Uterus (tissue), 3 donors: ENCODE measurements at regions not wholly inside any gene's neighbourhood (a gene's known extent, or its start where the extent isn't known, plus 50 kb on each side); places are given as distances from the start of the nearest gene placed in this dataset.
"Not testable (repeated sequence)": the region's sequence is repeated elsewhere in the genome, so short reads cannot be mapped to it uniquely, and the experiment has no call there.

Source experiments
- DNase-seq, 2 donors: peaks; one replicate each; pipeline ENCODE4 v3.0.0-alpha.2; 2019 to 2020
- H3K27ac ChIP-seq, 2 donors: fragments of 200-600 bp; sonication (generic); 1 replicate in 1 of 2; 2 replicates in 1 of 2; pipeline ENCODE4 v1.5.1; 2016 to 2018
- H3K27me3 ChIP-seq, 2 donors: fragments of 200-600 bp; sonication (generic); one replicate each; pipeline ENCODE4 v1.5.1; 2018 to 2019; ENCODE audit warnings: control low read depth in 1 of 2
- H3K36me3 ChIP-seq, 2 donors: fragments of 200-600 bp; sonication (generic); one replicate each; pipeline ENCODE4 v1.5.1; 2019; ENCODE audit warnings: control low read depth in 1 of 2
- H3K4me1 ChIP-seq, 2 donors: fragments of 200-600 bp; sonication (generic); one replicate each; pipeline ENCODE4 v1.5.1; 2018 to 2019; ENCODE audit warnings: control low read depth in 1 of 2
- H3K4me3 ChIP-seq, 2 donors: fragments of 200-600 bp; sonication (generic); 1 replicate in 1 of 2; 2 replicates in 1 of 2; pipeline ENCODE4 v1.5.1; 2018 to 2019; ENCODE audit warnings: mild to moderate bottlenecking in 1 of 2
- H3K9me3 ChIP-seq, 2 donors: fragments of 200-600 bp; sonication (generic); one replicate each; pipeline ENCODE4 v1.5.1; 2019; ENCODE audit warnings: control low read depth in 1 of 2
- POLR2A ChIP-seq, 2 donors: fragments of 450-650 bp; IDR thresholded peaks; one replicate each; pipeline ENCODE4 v1.6.1; 2016; ENCODE audit warnings: antibody characterized with exemption in 2 of 2, mild to moderate bottlenecking in 1 of 2, moderate library complexity in 1 of 2
- intact Hi-C: fragments of 100-400 bp; cut with DNase I; formaldehyde crosslinking; loops from one replicate; pipeline ENCODE4 v1.15.1; 2023; ENCODE audit warnings: low total_unique reads
- TF ChIP-seq, protein P1 (sequence below), 4 experiments: fragments of 200-600 bp in 2 of 4; fragments of 450-650 bp in 2 of 4; sonication (generic) in 2 of 4; IDR thresholded peaks; one replicate each; pipeline ENCODE4 v1.5.1; 2016 to 2019; ENCODE audit warnings: antibody characterized with exemption in 4 of 4, mild to moderate bottlenecking in 2 of 4, moderate library complexity in 1 of 4
- donor health status: DM: yes; HTN: yes; CAD: no.

DNA sequence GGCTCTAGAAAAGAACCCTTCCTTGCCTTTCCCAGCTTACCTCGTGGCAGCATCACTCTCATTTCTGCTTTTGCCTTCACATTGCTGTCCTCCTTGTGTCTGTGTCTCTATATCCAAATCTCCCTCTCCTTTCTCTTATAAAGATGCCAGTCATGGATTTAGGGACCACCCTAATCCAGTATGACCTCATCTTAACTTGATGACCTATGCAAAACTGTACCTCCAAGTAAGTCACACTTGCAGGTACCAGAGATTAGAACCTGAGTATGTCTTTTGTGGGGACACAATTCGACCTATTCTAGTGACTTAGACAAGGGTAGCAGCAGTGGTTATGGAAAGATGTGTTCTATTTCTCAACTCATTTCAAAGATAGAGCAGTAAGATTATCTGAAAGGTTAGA is 160.1 kb downstream of the HMHB1 start:
- no peaks in the 10 kb centered on the region for H3K27me3 ChIP-seq
- no peak for DNase-seq
- H3K27ac ChIP-seq: no peak overlapping the region
- no peaks in the 10 kb centered on the region for H3K9me3 ChIP-seq
- intact Hi-C loops: no loop called here
- H3K4me1 ChIP-seq: no peaks in the 10 kb centered on the region
- H3K4me3 ChIP-seq: no peak overlapping the region
- H3K36me3 ChIP-seq: no peaks in the 10 kb centered on the region
- no peak for TF ChIP-seq POLR2A (IDR thresholded peaks at IDR 0.05)
- TF ChIP-seq, protein P1, sequence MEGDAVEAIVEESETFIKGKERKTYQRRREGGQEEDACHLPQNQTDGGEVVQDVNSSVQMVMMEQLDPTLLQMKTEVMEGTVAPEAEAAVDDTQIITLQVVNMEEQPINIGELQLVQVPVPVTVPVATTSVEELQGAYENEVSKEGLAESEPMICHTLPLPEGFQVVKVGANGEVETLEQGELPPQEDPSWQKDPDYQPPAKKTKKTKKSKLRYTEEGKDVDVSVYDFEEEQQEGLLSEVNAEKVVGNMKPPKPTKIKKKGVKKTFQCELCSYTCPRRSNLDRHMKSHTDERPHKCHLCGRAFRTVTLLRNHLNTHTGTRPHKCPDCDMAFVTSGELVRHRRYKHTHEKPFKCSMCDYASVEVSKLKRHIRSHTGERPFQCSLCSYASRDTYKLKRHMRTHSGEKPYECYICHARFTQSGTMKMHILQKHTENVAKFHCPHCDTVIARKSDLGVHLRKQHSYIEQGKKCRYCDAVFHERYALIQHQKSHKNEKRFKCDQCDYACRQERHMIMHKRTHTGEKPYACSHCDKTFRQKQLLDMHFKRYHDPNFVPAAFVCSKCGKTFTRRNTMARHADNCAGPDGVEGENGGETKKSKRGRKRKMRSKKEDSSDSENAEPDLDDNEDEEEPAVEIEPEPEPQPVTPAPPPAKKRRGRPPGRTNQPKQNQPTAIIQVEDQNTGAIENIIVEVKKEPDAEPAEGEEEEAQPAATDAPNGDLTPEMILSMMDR (IDR thresholded peaks at IDR 0.05): no peak

DNA sequence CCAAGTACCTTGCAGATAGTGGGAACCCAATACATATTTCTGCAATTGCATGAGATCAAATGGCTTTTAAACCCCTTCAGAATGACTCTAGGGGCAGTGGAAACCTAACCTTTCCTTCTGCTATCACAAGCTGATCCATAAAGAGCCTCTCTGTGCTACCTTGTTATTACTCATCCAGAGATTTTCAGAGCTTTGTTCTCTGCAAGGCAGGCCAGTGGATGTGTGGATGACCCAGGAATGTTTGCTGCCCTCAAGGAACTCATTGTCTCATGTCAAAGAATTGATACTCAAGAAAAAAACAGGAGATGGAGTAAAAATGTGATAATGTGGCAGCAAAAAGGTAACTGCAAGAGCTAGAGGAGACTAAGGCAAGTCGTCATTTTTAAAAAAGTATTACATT is 164.1 kb downstream of the HMHB1 start:
- Histone ChIP-seq H3K27ac (no peak overlapping the region), H3K27me3 (no peaks in the 10 kb centered on the region), H3K4me3 (no peak overlapping the region), H3K4me1 (no peaks in the 10 kb centered on the region), H3K9me3 (no peaks in the 10 kb centered on the region), H3K36me3 (no peaks in the 10 kb centered on the region)
- TF ChIP-seq POLR2A (IDR thresholded peaks at IDR 0.05): no peak
- TF ChIP-seq, protein P1 (IDR thresholded peaks at IDR 0.05): no peak
- no peak for DNase-seq
- intact Hi-C loops: no loop called here

DNA sequence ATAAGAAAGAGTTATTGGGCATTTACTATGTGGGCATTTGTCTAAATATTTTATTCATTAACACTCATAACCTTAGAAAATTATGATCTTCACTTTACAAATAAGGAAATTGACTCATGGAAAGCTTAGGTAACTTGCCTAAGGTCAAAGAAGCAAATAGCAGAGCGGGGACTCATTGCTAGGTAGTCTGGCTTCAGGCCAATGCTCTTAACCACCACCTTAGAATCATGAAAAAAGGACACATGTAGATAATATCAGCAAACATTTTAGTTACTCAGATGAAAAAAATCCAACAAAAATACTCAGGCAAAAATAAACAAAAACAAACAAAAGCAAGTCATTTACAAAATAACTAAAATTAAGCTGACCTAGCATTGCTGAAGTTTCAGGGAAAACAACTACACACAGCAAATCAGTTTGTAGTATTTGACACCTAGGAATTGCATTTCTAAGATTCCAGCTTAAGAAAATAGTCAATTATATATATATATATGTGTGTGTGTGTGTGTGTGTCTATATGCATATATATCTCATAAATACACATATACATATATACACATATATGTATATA is 166.0 kb downstream of the HMHB1 start:
- H3K27me3 ChIP-seq: no peaks in the 10 kb centered on the region
- intact Hi-C loops: no loop called here
- H3K27ac ChIP-seq: no peak overlapping the region
- no peak overlapping the region for H3K4me3 ChIP-seq
- no peaks in the 10 kb centered on the region for H3K36me3 ChIP-seq
- H3K9me3 ChIP-seq: no peaks in the 10 kb centered on the region
- no peak for DNase-seq
- no peaks in the 10 kb centered on the region for H3K4me1 ChIP-seq
- TF ChIP-seq POLR2A (IDR thresholded peaks at IDR 0.05): no peak
- TF ChIP-seq, protein P1 (IDR thresholded peaks at IDR 0.05): no peak

DNA sequence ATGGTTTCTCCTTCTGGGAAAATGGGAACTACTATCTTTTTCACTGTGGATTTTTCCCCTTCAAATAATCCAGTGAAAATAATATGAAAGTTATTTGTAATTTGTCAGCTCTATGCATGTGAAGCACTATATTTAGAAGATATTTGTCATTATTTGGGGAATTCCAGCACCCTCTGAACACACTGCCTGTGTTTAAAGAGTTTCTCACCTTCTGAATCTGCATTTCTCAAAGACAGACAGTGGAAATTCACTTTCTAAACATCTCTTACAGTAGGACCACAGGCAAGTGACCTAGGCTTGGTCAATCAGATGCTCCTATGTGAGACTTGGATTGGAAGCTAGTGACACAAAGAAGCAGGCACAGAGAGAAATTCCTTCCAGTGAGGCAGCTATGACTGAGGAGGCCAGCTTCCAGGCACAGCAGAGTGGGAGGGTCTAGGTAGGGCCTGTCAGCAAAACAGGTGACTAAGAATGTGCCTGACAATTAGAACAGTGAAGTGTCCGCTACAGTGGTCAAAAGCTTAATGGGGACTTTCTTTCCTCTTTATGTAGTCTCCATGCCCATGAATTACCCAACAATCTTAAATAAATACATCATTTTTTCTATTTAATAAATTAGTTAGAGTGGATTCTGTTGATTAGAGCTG is 167.2 kb downstream of the HMHB1 start:
- Histone ChIP-seq H3K4me1 (no peaks in the 10 kb centered on the region), H3K9me3 (no peaks in the 10 kb centered on the region), H3K36me3 (no peaks in the 10 kb centered on the region), H3K27me3 (no peaks in the 10 kb centered on the region), H3K4me3 (no peak overlapping the region), H3K27ac (no peak overlapping the region)
- TF ChIP-seq, protein P1 (IDR thresholded peaks at IDR 0.05): no peak
- no peak for TF ChIP-seq POLR2A (IDR thresholded peaks at IDR 0.05)
- no peak for DNase-seq
- intact Hi-C loops: no loop called here

DNA sequence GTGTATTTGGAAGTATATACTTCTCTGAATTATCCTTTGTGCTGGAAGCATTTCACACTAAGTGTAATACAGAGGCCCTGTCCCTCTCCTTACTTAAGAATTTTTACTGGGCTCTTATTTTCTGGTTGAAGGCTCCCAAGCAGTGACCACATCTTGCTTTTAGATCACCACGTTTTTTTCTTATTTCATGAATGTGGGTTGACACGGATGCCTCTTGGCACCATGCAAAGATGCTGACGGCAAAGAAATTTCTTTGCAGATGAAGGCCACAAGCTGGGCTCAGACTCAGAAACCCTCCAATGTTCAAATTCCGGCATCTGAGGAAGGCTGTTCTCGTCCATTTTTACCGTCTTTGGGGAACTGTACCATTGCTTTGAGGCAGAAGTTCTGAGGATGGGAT is 168.5 kb downstream of the HMHB1 start:
- intact Hi-C loops: no loop called here

DNA sequence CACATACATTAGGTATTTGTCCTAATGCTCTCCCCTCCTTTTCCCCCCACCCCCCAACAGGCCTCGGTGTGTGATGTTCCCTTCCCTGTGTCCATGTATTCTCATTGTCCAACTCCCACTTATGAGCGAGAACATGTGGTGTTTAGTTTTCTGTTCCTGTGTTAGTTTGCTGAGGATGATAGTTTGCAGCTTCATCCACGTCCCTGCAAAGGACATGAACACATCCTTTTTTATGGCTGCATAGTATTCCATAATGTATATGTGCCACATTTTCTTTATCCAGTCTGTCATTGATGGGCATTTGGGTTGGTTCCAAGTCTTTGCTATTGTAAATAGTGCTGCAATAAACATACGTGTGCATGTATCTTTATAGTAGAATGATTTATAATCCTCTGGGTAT is 171.0 kb downstream of the HMHB1 start:
- H3K27ac ChIP-seq, H3K4me1 ChIP-seq, H3K4me3 ChIP-seq, H3K9me3 ChIP-seq, DNase-seq, H3K27me3 ChIP-seq, H3K36me3 ChIP-seq, intact Hi-C loops: not testable (repeated sequence)

More for the DNA sequence above, 168.5 kb downstream of the HMHB1 start:
- Histone ChIP-seq H3K4me1 (no peaks in the 10 kb centered on the region), H3K27me3 (no peaks in the 10 kb centered on the region), H3K4me3 (no peak overlapping the region), H3K27ac (no peak overlapping the region), H3K36me3 (no peaks in the 10 kb centered on the region), H3K9me3 (no peaks in the 10 kb centered on the region)
- no peak for TF ChIP-seq POLR2A (IDR thresholded peaks at IDR 0.05)
- TF ChIP-seq, protein P1 (IDR thresholded peaks at IDR 0.05): no peak
- no peak for DNase-seq
